GM23338 (cell line): ENCODE measurements at regions not wholly inside any gene's neighbourhood (a gene's known extent, or its start where the extent isn't known, plus 50 kb on each side); places are given as distances from the start of the nearest gene placed in this dataset.

Source experiments
- ATAC-seq: fragments of 200-7000 bp; cut with Tn5 transposase; 3 replicates; pipeline ENCODE4 v1.9.1; 2020
- DNase-seq: peaks from one replicate; pipeline ENCODE4 v3.0.0-alpha.2; 2015; ENCODE audit warnings: low spot score
- H2AFZ ChIP-seq: fragments of 200-600 bp; sonication (generic); 2 replicates; pipeline ENCODE4 v1.8.0; 2016; ENCODE audit warnings: antibody characterized with exemption, mild to moderate bottlenecking, moderate library complexity
- H3F3A ChIP-seq: fragments of 200-600 bp; sonication (generic); replicated peaks from 2 replicates; pipeline ENCODE4 v1.8.0; 2017; ENCODE audit warnings: antibody characterized with exemption, mixed run types, low read depth
- H3K27ac ChIP-seq: fragments of 200-600 bp; sonication (generic); 2 replicates; pipeline ENCODE4 v1.6.1; 2016; ENCODE audit warnings: low read depth
- H3K27me3 ChIP-seq: fragments of 200-600 bp; sonication (generic); 2 replicates; pipeline ENCODE4 v1.8.0; 2016; ENCODE audit warnings: mild to moderate bottlenecking, mixed run types, moderate library complexity; ENCODE audit not compliant: insufficient read depth
- H3K36me3 ChIP-seq: fragments of 200-600 bp; sonication (generic); 2 replicates; pipeline ENCODE4 v1.8.0; 2016; ENCODE audit warnings: mild to moderate bottlenecking; ENCODE audit not compliant: insufficient read depth
- H3K4me1 ChIP-seq: fragments of 200-600 bp; sonication (generic); 2 replicates; pipeline ENCODE4 v1.8.0; 2016; ENCODE audit warnings: mild to moderate bottlenecking, moderate library complexity; ENCODE audit not compliant: insufficient read depth
- H3K4me2 ChIP-seq: fragments of 200-600 bp; sonication (generic); 2 replicates; pipeline ENCODE4 v1.7.1; 2017; ENCODE audit warnings: mixed run types
- H3K4me3 ChIP-seq: fragments of 200-600 bp; sonication (generic); 2 replicates; pipeline ENCODE4 v1.6.1; 2016; ENCODE audit warnings: mixed run types
- H3K79me2 ChIP-seq: fragments of 200-600 bp; sonication (generic); replicated peaks from 2 replicates; pipeline ENCODE4 v1.8.0; 2017; ENCODE audit warnings: mild to moderate bottlenecking; ENCODE audit not compliant: insufficient read depth
- H3K9me2 ChIP-seq: fragments of 200-600 bp; sonication (generic); 2 replicates; pipeline ENCODE4 v1.8.0; 2017; ENCODE audit not compliant: insufficient read depth
- H4K20me1 ChIP-seq: fragments of 200-600 bp; sonication (generic); replicated peaks from 2 replicates; pipeline ENCODE4 v1.8.0; 2017; ENCODE audit warnings: mild to moderate bottlenecking; ENCODE audit not compliant: insufficient read depth
- H3K27ac Mint-ChIP-seq: 2 replicates; pipeline ENCODE4 v1.8.0; 2020; ENCODE audit warnings: inconsistent platforms, mild to moderate bottlenecking, moderate library complexity, mixed read lengths
- H3K27me3 Mint-ChIP-seq: 3 replicates; pipeline ENCODE4 v1.8.0; 2022; ENCODE audit warnings: low read depth, mild to moderate bottlenecking, moderate library complexity, mixed read lengths, inconsistent platforms; ENCODE audit not compliant: insufficient read depth, poor library complexity
- H3K36me3 Mint-ChIP-seq: 3 replicates; pipeline ENCODE4 v1.8.0; 2021; ENCODE audit warnings: low read depth, mild to moderate bottlenecking, inconsistent platforms, moderate library complexity, mixed read lengths
- H3K4me1 Mint-ChIP-seq: 3 replicates; pipeline ENCODE4 v1.8.0; 2020; ENCODE audit warnings: mild to moderate bottlenecking, inconsistent platforms, mixed read lengths
- H3K4me3 Mint-ChIP-seq: 3 replicates; pipeline ENCODE4 v1.8.0; 2021; ENCODE audit warnings: moderate library complexity, mild to moderate bottlenecking, inconsistent platforms, mixed read lengths
- H3K9me3 Mint-ChIP-seq: 3 replicates; pipeline ENCODE4 v1.8.0; 2020; ENCODE audit warnings: moderate library complexity, mild to moderate bottlenecking, inconsistent platforms, mixed read lengths
- CTCF ChIP-seq, 2 experiments: fragments of 200-600 bp in 1 of 2; sonication (generic) in 1 of 2; conservative IDR thresholded peaks; 2 replicates each; pipeline versions ENCODE4 v1.5.1 to v1.6.1; 2016 to 2017; ENCODE audit warnings: antibody characterized with exemption in 2 of 2, low read depth in 2 of 2, mild to moderate bottlenecking in 2 of 2, moderate library complexity in 1 of 2
- JUNB ChIP-seq: IDR thresholded peaks from one replicate; pipeline ENCODE4 v1.6.1; 2016; ENCODE audit warnings: antibody characterized with exemption; ENCODE audit not compliant: unreplicated experiment
- STAT1 ChIP-seq: IDR thresholded peaks from one replicate; pipeline ENCODE4 v1.6.1; 2016; ENCODE audit warnings: antibody characterized with exemption; ENCODE audit not compliant: unreplicated experiment
- ZNF331 ChIP-seq: fragments of 250-450 bp; sonication (Bioruptor Pico); IDR thresholded peaks from 2 replicates; pipeline ENCODE4 v1.5.0; 2020; ENCODE audit warnings: low read depth, mild to moderate bottlenecking, moderate library complexity
- ZNF462 ChIP-seq: fragments of 250-450 bp; sonication (Bioruptor Pico); IDR thresholded peaks from 2 replicates; pipeline ENCODE4 v1.5.0; 2020; ENCODE audit warnings: mild to moderate bottlenecking, moderate library complexity
- TF ChIP-seq, protein P1 (sequence below): IDR thresholded peaks from one replicate; pipeline ENCODE4 v1.6.1; 2018; ENCODE audit warnings: antibody characterized with exemption; ENCODE audit not compliant: unreplicated experiment
- TF ChIP-seq, protein P2 (sequence below): IDR thresholded peaks from 2 replicates; pipeline ENCODE4 v1.6.1; 2016; ENCODE audit warnings: antibody characterized with exemption

DNA sequence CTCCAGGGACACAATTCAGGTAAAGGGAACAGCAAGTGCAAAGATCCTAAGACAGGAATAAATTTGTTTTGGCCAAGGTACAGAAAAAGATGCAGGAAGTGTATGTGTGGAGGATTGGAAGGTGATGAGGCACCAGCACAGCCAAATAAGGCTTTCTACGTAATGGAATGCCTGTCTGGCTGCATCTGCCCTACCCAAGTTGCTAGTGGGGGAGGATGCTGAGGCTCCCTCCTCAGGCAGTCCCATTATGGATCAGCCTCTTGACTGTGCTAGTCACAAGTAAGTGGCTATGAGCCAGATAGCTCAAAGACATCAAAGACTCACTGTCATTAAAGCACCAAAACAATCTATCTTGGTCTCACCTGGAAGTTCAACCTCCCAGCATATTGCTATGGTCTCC is 300.9 kb upstream of the FAT4 start (continued):
- no peak for TF ChIP-seq ZNF462 (CRISPR knock-in tag)
- TF ChIP-seq JUNB, result no peak
- no peak for TF ChIP-seq ZNF331 (CRISPR knock-in tag)
- TF ChIP-seq STAT1, result no peak
- TF ChIP-seq, protein P1, sequence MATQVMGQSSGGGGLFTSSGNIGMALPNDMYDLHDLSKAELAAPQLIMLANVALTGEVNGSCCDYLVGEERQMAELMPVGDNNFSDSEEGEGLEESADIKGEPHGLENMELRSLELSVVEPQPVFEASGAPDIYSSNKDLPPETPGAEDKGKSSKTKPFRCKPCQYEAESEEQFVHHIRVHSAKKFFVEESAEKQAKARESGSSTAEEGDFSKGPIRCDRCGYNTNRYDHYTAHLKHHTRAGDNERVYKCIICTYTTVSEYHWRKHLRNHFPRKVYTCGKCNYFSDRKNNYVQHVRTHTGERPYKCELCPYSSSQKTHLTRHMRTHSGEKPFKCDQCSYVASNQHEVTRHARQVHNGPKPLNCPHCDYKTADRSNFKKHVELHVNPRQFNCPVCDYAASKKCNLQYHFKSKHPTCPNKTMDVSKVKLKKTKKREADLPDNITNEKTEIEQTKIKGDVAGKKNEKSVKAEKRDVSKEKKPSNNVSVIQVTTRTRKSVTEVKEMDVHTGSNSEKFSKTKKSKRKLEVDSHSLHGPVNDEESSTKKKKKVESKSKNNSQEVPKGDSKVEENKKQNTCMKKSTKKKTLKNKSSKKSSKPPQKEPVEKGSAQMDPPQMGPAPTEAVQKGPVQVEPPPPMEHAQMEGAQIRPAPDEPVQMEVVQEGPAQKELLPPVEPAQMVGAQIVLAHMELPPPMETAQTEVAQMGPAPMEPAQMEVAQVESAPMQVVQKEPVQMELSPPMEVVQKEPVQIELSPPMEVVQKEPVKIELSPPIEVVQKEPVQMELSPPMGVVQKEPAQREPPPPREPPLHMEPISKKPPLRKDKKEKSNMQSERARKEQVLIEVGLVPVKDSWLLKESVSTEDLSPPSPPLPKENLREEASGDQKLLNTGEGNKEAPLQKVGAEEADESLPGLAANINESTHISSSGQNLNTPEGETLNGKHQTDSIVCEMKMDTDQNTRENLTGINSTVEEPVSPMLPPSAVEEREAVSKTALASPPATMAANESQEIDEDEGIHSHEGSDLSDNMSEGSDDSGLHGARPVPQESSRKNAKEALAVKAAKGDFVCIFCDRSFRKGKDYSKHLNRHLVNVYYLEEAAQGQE, result no peak

- Histone ChIP-seq H2AFZ (peak overlapping the region; percentile 0; the same call in 1 of the 2 replicates), H3K9me2 (peaks cover 12% of the 10 kb centered on the region), H3K4me1 (peaks cover 3% of the 10 kb centered on the region; the same call in 1 of the 2 replicates), H3K4me2 (no peak overlapping the region), H3F3A (no peaks in the 10 kb centered on the region), H4K20me1 (no peaks in the 10 kb centered on the region), H3K4me3 (no peak overlapping the region), H3K36me3 (peaks cover 3% of the 10 kb centered on the region; the same call in 1 of the 2 replicates), H3K27ac (no peak overlapping the region), H3K27me3 (no peaks in the 10 kb centered on the region), H3K79me2 (no peaks in the 10 kb centered on the region)
- Mint-ChIP-seq H3K9me3 (peaks cover 10% of the 10 kb centered on the region), H3K4me3 (no peak overlapping the region), H3K27me3 (no peaks in the 10 kb centered on the region), H3K36me3 (peaks cover 23% of the 10 kb centered on the region), H3K4me1 (peaks cover 12% of the 10 kb centered on the region), H3K27ac (peak overlapping the region; percentile 78; the same call in 1 of the 2 replicates)
- ATAC-seq (no peak), DNase-seq (no peak)
- TF ChIP-seq CTCF (conservative IDR thresholded peaks at IDR 0.05; ENCODE audit: low read depth in 2 of 2), result no peak
- TF ChIP-seq, protein P2, sequence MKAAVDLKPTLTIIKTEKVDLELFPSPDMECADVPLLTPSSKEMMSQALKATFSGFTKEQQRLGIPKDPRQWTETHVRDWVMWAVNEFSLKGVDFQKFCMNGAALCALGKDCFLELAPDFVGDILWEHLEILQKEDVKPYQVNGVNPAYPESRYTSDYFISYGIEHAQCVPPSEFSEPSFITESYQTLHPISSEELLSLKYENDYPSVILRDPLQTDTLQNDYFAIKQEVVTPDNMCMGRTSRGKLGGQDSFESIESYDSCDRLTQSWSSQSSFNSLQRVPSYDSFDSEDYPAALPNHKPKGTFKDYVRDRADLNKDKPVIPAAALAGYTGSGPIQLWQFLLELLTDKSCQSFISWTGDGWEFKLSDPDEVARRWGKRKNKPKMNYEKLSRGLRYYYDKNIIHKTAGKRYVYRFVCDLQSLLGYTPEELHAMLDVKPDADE, result no peak
- TF ChIP-seq ZNF331 (CRISPR knock-in tag), result no peak
These were observed 299.1 kb upstream of the ANKRD50 start for GRCh38 chr4:125011646-125012045.
